IMR-90 (cell line): ENCODE measurements at regions not wholly inside any gene's neighbourhood (a gene's known extent, or its start where the extent isn't known, plus 50 kb on each side); places are given as distances from the start of the nearest gene placed in this dataset.

Source experiments
- ATAC-seq: fragments of 200-7000 bp; cut with Tn5 transposase; 2 replicates; pipeline ENCODE4 v1.9.1; 2020; ENCODE audit warnings: low read depth, mild to moderate bottlenecking, moderate library complexity
- BruUV-seq: library from RNA; stranded (reverse); fragments of 400-500 nt; replicated peaks from 2 replicates; lab custom pipeline; 2021; lab: Mats Ljungman, UMichigan
- CTCF ChIA-PET: fragments of 300-600 bp; formaldehyde crosslinking; extraction: SDS; loops from one replicate; lab custom pipeline; 2021; ENCODE audit warnings: antibody characterized with exemption; lab: Yijun Ruan, JAX
- POLR2A ChIA-PET: fragments of 300-600 bp; sonication (Branson Sonifier 250); formaldehyde crosslinking; loops from one replicate; lab custom pipeline; 2022; ENCODE audit warnings: antibody characterized with exemption; ENCODE audit not compliant: unreplicated experiment; lab: Charles Lee
- DNase-seq: peaks from one replicate; pipeline ENCODE4 v3.0.0; 2013
- H2AFZ ChIP-seq: replicated peaks from 2 replicates; pipeline ENCODE3; 2013; ENCODE audit warnings: low read length, mild to moderate bottlenecking; ENCODE audit not compliant: poor library complexity
- H2AK5ac ChIP-seq: 2 replicates; pipeline ENCODE4 v1.6.1; 2013; ENCODE audit warnings: low read depth, low read length, inconsistent platforms
- H2AK9ac ChIP-seq: replicated peaks from 2 replicates; pipeline ENCODE3; 2013; ENCODE audit warnings: mild to moderate bottlenecking, low read depth, low read length, moderate library complexity; ENCODE audit not compliant: poor library complexity
- H2BK120ac ChIP-seq: 2 replicates; pipeline ENCODE4 v1.6.1; 2013; ENCODE audit warnings: low read depth, low read length, inconsistent platforms
- H2BK15ac ChIP-seq: 3 replicates; pipeline ENCODE4 v1.6.1; 2013; ENCODE audit warnings: low read depth, low read length, inconsistent platforms
- H2BK20ac ChIP-seq: 2 replicates; pipeline ENCODE4 v1.6.1; 2013; ENCODE audit warnings: low read depth, mild to moderate bottlenecking, inconsistent platforms, low read length, moderate library complexity
- H2BK5ac ChIP-seq: 2 replicates; pipeline ENCODE4 v1.6.1; 2013; ENCODE audit warnings: mild to moderate bottlenecking, low read depth, low read length, inconsistent platforms; ENCODE audit not compliant: poor library complexity, severe bottlenecking
- H3K14ac ChIP-seq: replicated peaks from 2 replicates; pipeline ENCODE4 v1.6.1; 2013; ENCODE audit warnings: low read depth, low read length, inconsistent platforms
- H3K18ac ChIP-seq: 2 replicates; pipeline ENCODE4 v1.6.1; 2013; ENCODE audit warnings: low read depth, low read length, control low read depth
- H3K23ac ChIP-seq: 2 replicates; pipeline ENCODE4 v1.6.1; 2013; ENCODE audit warnings: low read depth, low read length, inconsistent platforms
- H3K27ac ChIP-seq: 2 replicates; pipeline ENCODE4 v1.5.1; 2013; ENCODE audit warnings: mild to moderate bottlenecking, control low read depth, low read length; ENCODE audit not compliant: insufficient read depth
- H3K27me3 ChIP-seq: 2 replicates; pipeline ENCODE4 v1.6.1; 2013; ENCODE audit warnings: low read length; ENCODE audit not compliant: control insufficient read depth, insufficient read depth
- H3K36me3 ChIP-seq: 2 replicates; pipeline ENCODE4 v1.6.1; 2013; ENCODE audit warnings: low read length, mixed read lengths; ENCODE audit not compliant: control insufficient read depth, insufficient read depth
- H3K4ac ChIP-seq: 2 replicates; pipeline ENCODE4 v1.6.1; 2013; ENCODE audit warnings: low read depth, low read length, inconsistent platforms
- H3K4me1 ChIP-seq: 2 replicates; pipeline ENCODE4 v1.6.1; 2013; ENCODE audit warnings: low read length, mixed read lengths; ENCODE audit not compliant: control insufficient read depth, insufficient read depth
- H3K4me2 ChIP-seq: 2 replicates; pipeline ENCODE4 v1.6.1; 2013; ENCODE audit warnings: low read depth, mild to moderate bottlenecking, control low read depth, low read length, moderate library complexity
- H3K4me3 ChIP-seq: 2 replicates; pipeline ENCODE4 v1.5.1; 2013; ENCODE audit warnings: low read depth, mild to moderate bottlenecking, control low read depth, low read length, moderate library complexity; ENCODE audit not compliant: insufficient read depth
- H3K56ac ChIP-seq: 2 replicates; pipeline ENCODE4 v1.6.1; 2013; ENCODE audit warnings: low read length, inconsistent platforms; ENCODE audit not compliant: insufficient read depth; ENCODE audit errors: extremely low read depth
- H3K79me1 ChIP-seq, 2 experiments: 2 replicates each; pipeline ENCODE4 v1.6.1; 2013; ENCODE audit warnings: low read length in 2 of 2, inconsistent platforms in 1 of 2, low read depth in 1 of 2
- H3K9ac ChIP-seq: 2 replicates; pipeline ENCODE4 v1.6.1; 2013; ENCODE audit warnings: low read depth, low read length, control low read depth
- H3K9me1 ChIP-seq: 2 replicates; pipeline ENCODE4 v1.6.1; 2013; ENCODE audit warnings: low read length, inconsistent platforms; ENCODE audit not compliant: insufficient read depth
- H3K9me3 ChIP-seq: 2 replicates; pipeline ENCODE4 v1.6.1; 2013; ENCODE audit warnings: low read length; ENCODE audit not compliant: control insufficient read depth, insufficient read depth
- H4K20me1 ChIP-seq: 2 replicates; pipeline ENCODE4 v1.6.1; 2013; ENCODE audit warnings: low read length, inconsistent platforms; ENCODE audit not compliant: insufficient read depth
- H4K5ac ChIP-seq: 2 replicates; pipeline ENCODE4 v1.6.1; 2013; ENCODE audit warnings: mild to moderate bottlenecking, low read depth, low read length, control low read depth
- H4K8ac ChIP-seq, 2 experiments: 2 replicates each; pipeline ENCODE4 v1.6.1; 2013; ENCODE audit warnings: low read depth in 2 of 2, low read length in 2 of 2, control low read depth in 1 of 2, inconsistent platforms in 1 of 2
- H4K91ac ChIP-seq: 2 replicates; pipeline ENCODE4 v1.6.1; 2013; ENCODE audit warnings: low read depth, low read length, inconsistent platforms; ENCODE audit not compliant: insufficient read depth
- BHLHE40 ChIP-seq: fragments of 150-350 bp; IDR thresholded peaks from 2 replicates; pipeline ENCODE4 v1.6.1; 2016; ENCODE audit warnings: mild to moderate bottlenecking, low read depth, low read length
- CEBPB ChIP-seq: IDR thresholded peaks from 2 replicates; pipeline ENCODE4 v1.6.1; 2012; ENCODE audit warnings: low read depth, low read length, improper control_type of control experiment
- CHD1 ChIP-seq: IDR thresholded peaks from 2 replicates; pipeline ENCODE4 v1.6.1; 2012; ENCODE audit warnings: low read depth, low read length, improper control_type of control experiment
- FOS ChIP-seq: fragments of 150-350 bp; IDR thresholded peaks from 2 replicates; pipeline ENCODE4 v1.6.1; 2016; ENCODE audit warnings: low read depth, low read length
- MAFK ChIP-seq: IDR thresholded peaks from 2 replicates; pipeline ENCODE4 v1.6.1; 2012; ENCODE audit warnings: low read depth, low read length, improper control_type of control experiment
- MAZ ChIP-seq: IDR thresholded peaks from 2 replicates; pipeline ENCODE4 v1.6.1; 2012; ENCODE audit warnings: low read depth, mild to moderate bottlenecking, low read length, improper control_type of control experiment, moderate library complexity, borderline replicate concordance
- MXI1 ChIP-seq: IDR thresholded peaks from 2 replicates; pipeline ENCODE4 v1.6.1; 2012; ENCODE audit warnings: low read depth, mild to moderate bottlenecking, low read length, moderate library complexity, borderline replicate concordance
- NFE2L2 ChIP-seq: fragments of 150-350 bp; IDR thresholded peaks from 2 replicates; pipeline ENCODE4 v1.6.1; 2016; ENCODE audit warnings: low read depth, mild to moderate bottlenecking, low read length
- POLR2A ChIP-seq: IDR thresholded peaks from 2 replicates; pipeline ENCODE4 v1.6.1; 2012; ENCODE audit warnings: mild to moderate bottlenecking, low read depth, low read length
- RAD21 ChIP-seq: IDR thresholded peaks from 2 replicates; pipeline ENCODE4 v1.6.1; 2012; ENCODE audit warnings: low read length, improper control_type of control experiment
- RFX5 ChIP-seq: IDR thresholded peaks from 2 replicates; pipeline ENCODE4 v1.8.0; 2012; ENCODE audit warnings: low read depth, mild to moderate bottlenecking, low read length, moderate library complexity
- SMC3 ChIP-seq: fragments of 150-350 bp; IDR thresholded peaks from 2 replicates; pipeline ENCODE4 v1.6.1; 2016; ENCODE audit warnings: low read depth, mild to moderate bottlenecking, antibody characterized with exemption, low read length, moderate library complexity
- WGBS, 2 experiments: methylation state at CpG; one replicate each; pipeline versions ENCODE4 v1.1.5 to v1.1.7; 2013; ENCODE audit warnings: missing lambda C conversion rate in 2 of 2; ENCODE audit not compliant: insufficient read length in 1 of 2; ENCODE audit errors: extremely low coverage in 2 of 2; 5-methylcytosine and 5-hydroxymethylcytosine counted together
- dilution Hi-C: fragments of 300-500 bp; cut with HindIII; formaldehyde crosslinking; loops from one replicate; pipeline ENCODE4 v1.14.3; 2018; ENCODE audit warnings: low sequenced_read_pairs; ENCODE audit not compliant: unreplicated experiment
- in situ Hi-C: fragments of 300-500 bp; cut with MboI; formaldehyde crosslinking; loops from 3 replicates; pipeline ENCODE4 v1.14.3; 2019; ENCODE audit warnings: low sequenced_read_pairs, inconsistent platforms, mixed read lengths
- intact Hi-C: fragments of 100-400 bp; cut with micrococcal nuclease; formaldehyde crosslinking; loops from 2 replicates; pipeline ENCODE4 v1.10.0; 2022
- TF ChIP-seq, protein P1 (sequence below): conservative IDR thresholded peaks from 2 replicates; pipeline ENCODE4 v1.5.1; 2012; ENCODE audit warnings: mild to moderate bottlenecking, low read depth, low read length, improper control_type of control experiment
- TF ChIP-seq, protein P2 (sequence below): fragments of 150-350 bp; IDR thresholded peaks from 2 replicates; pipeline ENCODE4 v1.6.1; 2017; ENCODE audit warnings: mild to moderate bottlenecking, antibody characterized with exemption, low read length, low read depth
- TF ChIP-seq, protein P3 (sequence below): fragments of 150-350 bp; IDR thresholded peaks from 2 replicates; pipeline ENCODE4 v1.6.1; 2016; ENCODE audit warnings: low read depth, mild to moderate bottlenecking, low read length, moderate library complexity, borderline replicate concordance

DNA sequence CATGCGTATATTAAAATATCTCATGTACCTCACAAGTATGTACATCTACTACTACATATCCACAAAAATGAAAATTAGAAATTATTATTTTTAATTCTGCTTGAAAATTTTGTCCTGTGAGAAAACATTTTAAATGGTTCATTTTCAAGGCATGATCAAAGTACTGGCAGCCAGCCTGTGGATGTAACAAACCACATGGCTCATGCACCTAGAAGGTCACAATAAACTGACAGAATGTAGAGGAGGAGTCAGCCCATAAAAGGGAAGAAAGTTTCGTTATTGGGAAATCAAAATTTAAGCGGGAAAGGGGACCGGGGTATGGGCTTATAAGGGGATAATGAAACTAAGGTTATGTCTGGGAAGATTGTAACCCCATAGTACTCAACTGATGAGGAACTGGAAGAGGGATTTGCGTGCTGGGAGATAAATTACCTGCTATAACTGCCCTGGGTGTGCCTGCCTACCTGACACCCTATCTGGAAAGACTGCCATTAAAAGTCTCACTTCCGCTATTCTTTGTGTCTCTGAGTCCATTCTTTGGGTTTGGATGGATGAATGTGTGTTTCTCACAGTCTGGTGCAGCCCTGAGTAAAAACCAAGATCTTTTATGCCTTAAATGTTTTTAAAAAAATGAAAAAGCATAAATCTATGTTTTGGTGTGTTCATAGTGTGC is 62.2 kb upstream of the PCED1B start:
- H2AK9ac ChIP-seq: no peak overlapping the region
- no CpG with 5 or more reads among the region's 6 CpGs for WGBS, 2 experiments
- intact Hi-C loops (loop anchor here (10.0 kb wide), 1 partner anchor 182 kb away; no protein-coding TSS in a partner anchor), in situ Hi-C loops (loop anchor here (10.0 kb wide), 1 partner anchor 662 kb away; no protein-coding TSS in a partner anchor), dilution Hi-C loops (no loop called here)
- no peak for ATAC-seq
- H2BK15ac ChIP-seq: peak overlapping the region; percentile 87
- H3K27ac ChIP-seq: no peak overlapping the region
- H2AK5ac ChIP-seq: peak overlapping the region; percentile 80
- peak overlapping the region; percentile 95 for H2BK20ac ChIP-seq
- no peak overlapping the region for H3K18ac ChIP-seq
- H4K91ac ChIP-seq: peak overlapping the region; percentile 47; the same call in 1 of the 2 replicates
- no peaks in the 10 kb centered on the region for H4K20me1 ChIP-seq
- H3K4me2 ChIP-seq: no peak overlapping the region
- H3K4ac ChIP-seq: peak overlapping the region; percentile 83
- DNase-seq: no peak
- peak overlapping the region; percentile 14; the same call in 1 of the 2 replicates for H3K23ac ChIP-seq
- H4K5ac ChIP-seq: no peak overlapping the region
- H2BK5ac ChIP-seq: no peak overlapping the region
- no peak overlapping the region for H3K4me3 ChIP-seq
- H3K36me3 ChIP-seq: no peaks in the 10 kb centered on the region
- no peaks in the 10 kb centered on the region for H3K27me3 ChIP-seq
- H2BK120ac ChIP-seq: peak overlapping the region; percentile 91
- H3K9me3 ChIP-seq: no peaks in the 10 kb centered on the region
- ChIA-PET CTCF (no interaction called here), POLR2A (interaction anchor here (0.5 kb wide), 1 partner anchor 664 kb away, joined by 12 read pairs; no protein-coding TSS in a partner anchor)
- peaks cover 17% of the 10 kb centered on the region for H3K4me1 ChIP-seq
- BruUV-seq: no TSS peak
- H3K56ac ChIP-seq: peak overlapping the region; percentile 10; the same call in 1 of the 2 replicates
- H2AFZ ChIP-seq: no peak overlapping the region
- peaks cover 0 to 4% of the 10 kb centered on the region in 2 experiments; a peak in 1 of 4 replicates for H3K79me1 ChIP-seq
- no peak overlapping the region for H3K9ac ChIP-seq
- H3K9me1 ChIP-seq: peaks cover 7% of the 10 kb centered on the region
- peak overlapping the region; percentile 30 to 88; a peak in 3 of 4 replicates for H4K8ac ChIP-seq
- H3K14ac ChIP-seq: peak overlapping the region; percentile 81
- TF ChIP-seq MAFK (no peak), CEBPB (no peak), MAZ (no peak), RFX5 (no peak), FOS (no peak), SMC3 (no peak), POLR2A (no peak), CHD1 (no peak), RAD21 (no peak), BHLHE40 (no peak), NFE2L2 (no peak), MXI1 (no peak)
- TF ChIP-seq, protein P1, sequence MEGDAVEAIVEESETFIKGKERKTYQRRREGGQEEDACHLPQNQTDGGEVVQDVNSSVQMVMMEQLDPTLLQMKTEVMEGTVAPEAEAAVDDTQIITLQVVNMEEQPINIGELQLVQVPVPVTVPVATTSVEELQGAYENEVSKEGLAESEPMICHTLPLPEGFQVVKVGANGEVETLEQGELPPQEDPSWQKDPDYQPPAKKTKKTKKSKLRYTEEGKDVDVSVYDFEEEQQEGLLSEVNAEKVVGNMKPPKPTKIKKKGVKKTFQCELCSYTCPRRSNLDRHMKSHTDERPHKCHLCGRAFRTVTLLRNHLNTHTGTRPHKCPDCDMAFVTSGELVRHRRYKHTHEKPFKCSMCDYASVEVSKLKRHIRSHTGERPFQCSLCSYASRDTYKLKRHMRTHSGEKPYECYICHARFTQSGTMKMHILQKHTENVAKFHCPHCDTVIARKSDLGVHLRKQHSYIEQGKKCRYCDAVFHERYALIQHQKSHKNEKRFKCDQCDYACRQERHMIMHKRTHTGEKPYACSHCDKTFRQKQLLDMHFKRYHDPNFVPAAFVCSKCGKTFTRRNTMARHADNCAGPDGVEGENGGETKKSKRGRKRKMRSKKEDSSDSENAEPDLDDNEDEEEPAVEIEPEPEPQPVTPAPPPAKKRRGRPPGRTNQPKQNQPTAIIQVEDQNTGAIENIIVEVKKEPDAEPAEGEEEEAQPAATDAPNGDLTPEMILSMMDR: no peak
- TF ChIP-seq, protein P2, sequence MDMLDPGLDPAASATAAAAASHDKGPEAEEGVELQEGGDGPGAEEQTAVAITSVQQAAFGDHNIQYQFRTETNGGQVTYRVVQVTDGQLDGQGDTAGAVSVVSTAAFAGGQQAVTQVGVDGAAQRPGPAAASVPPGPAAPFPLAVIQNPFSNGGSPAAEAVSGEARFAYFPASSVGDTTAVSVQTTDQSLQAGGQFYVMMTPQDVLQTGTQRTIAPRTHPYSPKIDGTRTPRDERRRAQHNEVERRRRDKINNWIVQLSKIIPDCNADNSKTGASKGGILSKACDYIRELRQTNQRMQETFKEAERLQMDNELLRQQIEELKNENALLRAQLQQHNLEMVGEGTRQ: no peak
- TF ChIP-seq, protein P3, sequence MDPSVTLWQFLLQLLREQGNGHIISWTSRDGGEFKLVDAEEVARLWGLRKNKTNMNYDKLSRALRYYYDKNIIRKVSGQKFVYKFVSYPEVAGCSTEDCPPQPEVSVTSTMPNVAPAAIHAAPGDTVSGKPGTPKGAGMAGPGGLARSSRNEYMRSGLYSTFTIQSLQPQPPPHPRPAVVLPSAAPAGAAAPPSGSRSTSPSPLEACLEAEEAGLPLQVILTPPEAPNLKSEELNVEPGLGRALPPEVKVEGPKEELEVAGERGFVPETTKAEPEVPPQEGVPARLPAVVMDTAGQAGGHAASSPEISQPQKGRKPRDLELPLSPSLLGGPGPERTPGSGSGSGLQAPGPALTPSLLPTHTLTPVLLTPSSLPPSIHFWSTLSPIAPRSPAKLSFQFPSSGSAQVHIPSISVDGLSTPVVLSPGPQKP: no peak
